A549 (cell line): ENCODE measurements at regions not wholly inside any gene's neighbourhood (a gene's known extent, or its start where the extent isn't known, plus 50 kb on each side); places are given as distances from the start of the nearest gene placed in this dataset.

Experiments used
- ATAC-seq, 2 experiments: fragments of 200-7000 bp in 1 of 2; fragments of >200 bp in 1 of 2; cut with Nextera tagmentation in 1 of 2; cut with Tn5 transposase in 1 of 2; 3 replicates each; pipeline versions ENCODE4 v1.8.0 to v1.9.1; 2018 to 2020; ENCODE audit warnings: mild to moderate bottlenecking in 1 of 2, moderate library complexity in 1 of 2
- CTCF ChIA-PET: fragments of 300-600 bp; sonication (Branson Sonifier 250); formaldehyde crosslinking; extraction: SDS; loops from one replicate; lab custom pipeline; 2021; ENCODE audit warnings: antibody characterized with exemption, inconsistent platforms; lab: Yijun Ruan, JAX
- POLR2A ChIA-PET: fragments of 350-600 bp; formaldehyde crosslinking; extraction: SDS; loops from one replicate; lab custom pipeline; 2021; ENCODE audit warnings: antibody characterized with exemption, inconsistent platforms; lab: Yijun Ruan, JAX
- DNase-seq, 2 experiments: peaks; one replicate each; pipeline versions ENCODE4 v3.0.0 to v3.0.0-alpha.2; 2011 to 2016; ENCODE audit warnings: low read depth in 1 of 2, low spot score in 1 of 2
- FAIRE-seq: peaks from 2 replicates; lab custom pipeline; 2011; peaks lifted over from hg19 to GRCh38; lab: Jason Lieb, UNC
- H3K27ac ChIP-seq, 2 experiments: fragments of >200 bp; sonication (Bioruptor Twin); formaldehyde crosslinking; 3 replicates each; pipeline ENCODE4 v1.5.1; 2016 to 2017
- H3K4me1 ChIP-seq: fragments of >200 bp; sonication (Bioruptor Twin); formaldehyde crosslinking; 3 replicates; pipeline ENCODE4 v1.6.1; 2016
- H3K4me2 ChIP-seq: fragments of >200 bp; sonication (Bioruptor Twin); formaldehyde crosslinking; 3 replicates; pipeline ENCODE4 v1.6.1; 2016
- H3K4me3 ChIP-seq: fragments of >200 bp; sonication (Bioruptor Twin); formaldehyde crosslinking; 3 replicates; pipeline ENCODE4 v1.5.1; 2016
- H3K9me3 ChIP-seq: fragments of >200 bp; sonication (Bioruptor Twin); formaldehyde crosslinking; 3 replicates; pipeline ENCODE4 v1.6.1; 2016
- BCL3 ChIP-seq: fragments of >200 bp; sonication (Bioruptor Twin); formaldehyde crosslinking; IDR thresholded peaks from 3 replicates; pipeline ENCODE4 v1.6.1; 2016
- CBX2 ChIP-seq: fragments of 200-600 bp; sonication (generic); IDR thresholded peaks from 2 replicates; pipeline ENCODE4 v1.6.1; 2016; ENCODE audit warnings: low read depth, mild to moderate bottlenecking, borderline replicate concordance
- CEBPB ChIP-seq, 2 experiments: fragments of >200 bp in 1 of 2; sonication (Bioruptor Twin) in 1 of 2; formaldehyde crosslinking in 1 of 2; IDR thresholded peaks; 2 replicates each; pipeline ENCODE4 v1.6.1; 2012 to 2016
- CHD2 ChIP-seq: fragments of 150-350 bp; IDR thresholded peaks from 2 replicates; pipeline ENCODE4 v1.6.1; 2014; ENCODE audit warnings: low read length; ENCODE audit not compliant: partially characterized antibody
- CHD4 ChIP-seq: fragments of 200-600 bp; sonication (generic); IDR thresholded peaks from 2 replicates; pipeline ENCODE4 v1.6.1; 2016; ENCODE audit warnings: antibody characterized with exemption, mild to moderate bottlenecking, borderline replicate concordance
- CTCF ChIP-seq: fragments of >200 bp; sonication (Bioruptor Twin); formaldehyde crosslinking; IDR thresholded peaks from 3 replicates; pipeline ENCODE4 v1.5.1; 2016
- EHF ChIP-seq: fragments of 250-450 bp; sonication (Bioruptor Pico); IDR thresholded peaks from 2 replicates; pipeline ENCODE4 v1.5.0; 2020; ENCODE audit warnings: mild to moderate bottlenecking
- EP300 ChIP-seq, 2 experiments: fragments of >200 bp; sonication (Bioruptor Twin); formaldehyde crosslinking; IDR thresholded peaks; 2 replicates in 1 of 2; 3 replicates in 1 of 2; pipeline ENCODE4 v1.6.1; 2016 to 2017
- FOXS1 ChIP-seq: fragments of 250-450 bp; sonication (Bioruptor Pico); IDR thresholded peaks from 2 replicates; pipeline ENCODE4 v1.5.0; 2020; ENCODE audit warnings: mild to moderate bottlenecking, moderate library complexity
- HDAC2 ChIP-seq: fragments of 200-600 bp; sonication (generic); IDR thresholded peaks from 2 replicates; pipeline ENCODE4 v1.6.1; 2016
- HOXB5 ChIP-seq: fragments of 250-450 bp; sonication (Bioruptor Pico); IDR thresholded peaks from 2 replicates; pipeline ENCODE4 v1.5.0; 2020; ENCODE audit warnings: mild to moderate bottlenecking, moderate library complexity
- JUN ChIP-seq, 2 experiments: fragments of >200 bp; sonication (Bioruptor Twin); formaldehyde crosslinking; IDR thresholded peaks; 2 replicates in 1 of 2; 3 replicates in 1 of 2; pipeline ENCODE4 v1.6.1; 2016 to 2017
- JUNB ChIP-seq: fragments of >200 bp; sonication (Bioruptor Twin); formaldehyde crosslinking; IDR thresholded peaks from 2 replicates; pipeline ENCODE4 v1.6.1; 2016
- KDM1A ChIP-seq: fragments of 200-600 bp; sonication (generic); IDR thresholded peaks from 2 replicates; pipeline ENCODE4 v1.6.1; 2016; ENCODE audit warnings: low read depth, mild to moderate bottlenecking
- KDM5A ChIP-seq: fragments of 200-600 bp; sonication (generic); IDR thresholded peaks from 2 replicates; pipeline ENCODE4 v1.6.1; 2016; ENCODE audit warnings: antibody characterized with exemption, mild to moderate bottlenecking
- MAX ChIP-seq: IDR thresholded peaks from 2 replicates; pipeline ENCODE4 v1.6.1; 2012
- NFE2L2 ChIP-seq: fragments of 150-350 bp; conservative IDR thresholded peaks from 2 replicates; pipeline ENCODE4 v1.6.1; 2014; ENCODE audit warnings: low read length
- PBX3 ChIP-seq: IDR thresholded peaks from 2 replicates; pipeline ENCODE4 v1.6.1; 2012
- PHF8 ChIP-seq: fragments of 200-600 bp; sonication (generic); IDR thresholded peaks from 2 replicates; pipeline ENCODE4 v1.6.1; 2016; ENCODE audit warnings: low read depth, mild to moderate bottlenecking, antibody characterized with exemption, moderate library complexity, borderline replicate concordance
- RCOR1 ChIP-seq: fragments of 150-350 bp; IDR thresholded peaks from 2 replicates; pipeline ENCODE4 v1.6.1; 2014; ENCODE audit warnings: antibody characterized with exemption, low read length, low read depth
- REST ChIP-seq: fragments of 200-600 bp; sonication (generic); IDR thresholded peaks from 2 replicates; pipeline ENCODE4 v1.6.1; 2016; ENCODE audit warnings: antibody characterized with exemption, mild to moderate bottlenecking, moderate library complexity
- SREBF2 ChIP-seq: fragments of 450-650 bp; IDR thresholded peaks from 2 replicates; pipeline ENCODE4 v1.6.1; 2014; ENCODE audit warnings: mild to moderate bottlenecking, moderate library complexity
- ZSCAN20 ChIP-seq: fragments of 250-450 bp; sonication (Bioruptor Pico); IDR thresholded peaks from 2 replicates; pipeline ENCODE4 v1.8.0; 2022; ENCODE audit warnings: mild to moderate bottlenecking, moderate library complexity
- WGBS: methylation state at CpG from one replicate; pipeline ENCODE4 v1.1.6; 2017; ENCODE audit errors: missing lambda C conversion rate; 5-methylcytosine and 5-hydroxymethylcytosine counted together

- FAIRE-seq (no peak), ATAC-seq (no peak), DNase-seq (no peak)
- no peak for TF ChIP-seq RCOR1
- no peak for TF ChIP-seq ZSCAN20
- TF ChIP-seq KDM5A, result no peak
- TF ChIP-seq KDM1A, result no peak
- no peak for TF ChIP-seq PHF8
- TF ChIP-seq PBX3, result no peak
- no peak for TF ChIP-seq EHF
- TF ChIP-seq EP300 (IDR thresholded peaks at IDR 0.05), result no peak
- no peak for TF ChIP-seq JUNB
- no peak for TF ChIP-seq SREBF2
- TF ChIP-seq CHD4, result no peak
- no peak for TF ChIP-seq HOXB5
- TF ChIP-seq CHD2, result no peak
- no peak for TF ChIP-seq CEBPB (IDR thresholded peaks at IDR 0.05)
- Histone ChIP-seq H3K4me2 (no peak overlapping the region), H3K4me1 (peaks cover 28% of the 10 kb centered on the region), H3K27ac (no peak overlapping the region), H3K9me3 (no peaks in the 10 kb centered on the region), H3K4me3 (no peak overlapping the region)
- POLR2A ChIA-PET, result no interaction called here
- CTCF ChIA-PET, result interaction anchor here (0.9 to 1.4 kb wide), 3 partner anchors 9 to 141 kb away, joined by 4 to 7 read pairs (median 4); partner anchors contain the start of gene SERTAD2
- 91% methylated on average over 6 of the region's 6 CpGs for WGBS
Measured at GRCh38 chr2:64795024-64795592, 141.4 kb upstream of the SERTAD2 start.

- TF ChIP-seq NFE2L2, result no peak
- no peak for TF ChIP-seq MAX
- no peak for TF ChIP-seq REST
- no peak for TF ChIP-seq FOXS1 (CRISPR knock-in tag)
- no peak for TF ChIP-seq RCOR1
- no peak for TF ChIP-seq CBX2
- TF ChIP-seq HDAC2, result no peak
- no peak for TF ChIP-seq JUN (IDR thresholded peaks at IDR 0.05)
- no peak for TF ChIP-seq HOXB5
- TF ChIP-seq BCL3, result no peak
- TF ChIP-seq CTCF, result no peak
- Histone ChIP-seq H3K4me3 (no peak overlapping the region), H3K27ac (no peak overlapping the region), H3K9me3 (no peaks in the 10 kb centered on the region), H3K4me2 (no peak overlapping the region), H3K4me1 (peaks cover 28% of the 10 kb centered on the region)
- FAIRE-seq, result no peak
- WGBS, result 79% methylated on average over 6 of the region's 6 CpGs
- no peak for DNase-seq
- ChIA-PET POLR2A (interaction anchor here (1.1 kb wide), 1 partner anchor 46 kb away, joined by 3 read pairs; no protein-coding TSS in a partner anchor), CTCF (interaction anchor here (1.2 to 2.1 kb wide), 2 partner anchors 10 to 71 kb away, joined by 4 to 5 read pairs; no protein-coding TSS in a partner anchor)
- ATAC-seq, result no peak
Measured at GRCh38 chr2:64796926-64797325, 143.2 kb upstream of the SERTAD2 start.
